ENCODE measurements at regions not wholly inside any gene's neighbourhood (a gene's known extent, or its start where the extent isn't known, plus 50 kb on each side); places are given as distances from the start of the nearest gene placed in this dataset.

GRCh38 chr4:136811496-136812077, 720.7 kb downstream of the PCDH18 start:
- H3K27me3 ChIP-seq: no peaks in the 10 kb centered on the region
- DNase-seq: no peak
- H3K4me1 ChIP-seq: no peaks in the 10 kb centered on the region; the same call in 1 of the 2 replicates
- H3K9me3 ChIP-seq: no peaks in the 10 kb centered on the region
- no peak for TF ChIP-seq CTCF (IDR thresholded peaks at IDR 0.05; ENCODE audit: low read depth, low read length)
- peaks cover under 1% of the 10 kb centered on the region; the same call in 1 of the 2 replicates for H3K36me3 ChIP-seq
- no peak overlapping the region for H3K4me3 ChIP-seq (ENCODE audit: low read depth, low read length)

- Histone ChIP-seq H3K4me1 (no peaks in the 10 kb centered on the region; the same call in 1 of the 2 replicates), H3K27me3 (no peaks in the 10 kb centered on the region), H3K4me3 (ENCODE audit: low read depth, low read length) (no peak overlapping the region), H3K9me3 (no peaks in the 10 kb centered on the region), H3K36me3 (no peaks in the 10 kb centered on the region)
- no peak for TF ChIP-seq CTCF (IDR thresholded peaks at IDR 0.05; ENCODE audit: low read depth, low read length)
- no peak for DNase-seq
These were observed 721.7 kb downstream of the PCDH18 start for GRCh38 chr4:136810626-136811025.

- Histone ChIP-seq H3K27me3 (no peaks in the 10 kb centered on the region), H3K9me3 (no peaks in the 10 kb centered on the region), H3K36me3 (no peaks in the 10 kb centered on the region), H3K4me1 (no peaks in the 10 kb centered on the region), H3K4me3 (ENCODE audit: low read depth, low read length) (no peak overlapping the region)
- TF ChIP-seq CTCF (IDR thresholded peaks at IDR 0.05; ENCODE audit: low read depth, low read length): no peak
- no peak for DNase-seq
These were observed 725.5 kb downstream of the PCDH18 start for GRCh38 chr4:136806844-136807243.

- Histone ChIP-seq H3K9me3 (no peaks in the 10 kb centered on the region), H3K36me3 (no peaks in the 10 kb centered on the region), H3K4me3 (ENCODE audit: low read depth, low read length) (no peak overlapping the region), H3K27me3 (no peaks in the 10 kb centered on the region), H3K4me1 (no peaks in the 10 kb centered on the region)
- no peak for TF ChIP-seq CTCF (IDR thresholded peaks at IDR 0.05; ENCODE audit: low read depth, low read length)
- DNase-seq: no peak
These were observed 726.7 kb downstream of the PCDH18 start for GRCh38 chr4:136805617-136806016.

GRCh38 chr4:136803433-136803832, 728.9 kb downstream of the PCDH18 start:
- Histone ChIP-seq H3K27me3 (no peaks in the 10 kb centered on the region), H3K4me1 (no peaks in the 10 kb centered on the region), H3K4me3 (ENCODE audit: low read depth, low read length) (no peak overlapping the region), H3K9me3 (no peaks in the 10 kb centered on the region), H3K36me3 (no peaks in the 10 kb centered on the region)
- no peak for TF ChIP-seq CTCF (IDR thresholded peaks at IDR 0.05; ENCODE audit: low read depth, low read length)
- DNase-seq: no peak

- DNase-seq: no peak
- Histone ChIP-seq H3K4me1 (no peaks in the 10 kb centered on the region), H3K36me3 (no peaks in the 10 kb centered on the region), H3K4me3 (ENCODE audit: low read depth, low read length) (no peak overlapping the region), H3K27me3 (no peaks in the 10 kb centered on the region), H3K9me3 (no peaks in the 10 kb centered on the region)
- no peak for TF ChIP-seq CTCF (IDR thresholded peaks at IDR 0.05; ENCODE audit: low read depth, low read length)
These were observed 732.0 kb downstream of the PCDH18 start for GRCh38 chr4:136800248-136800647.

Measured in BE2C (cell line).